Fibroblast of lung (primary cell): ENCODE measurements at regions not wholly inside any gene's neighbourhood (a gene's known extent, or its start where the extent isn't known, plus 50 kb on each side); places are given as distances from the start of the nearest gene placed in this dataset.

ENCODE experiments used
- DNase-seq, 2 donors: peaks; one replicate each; pipeline versions ENCODE4 v3.0.0 to v3.0.0-alpha.2; 2010; ENCODE audit warnings: low read depth in 2 of 2
- H2AFZ ChIP-seq: 2 replicates; pipeline ENCODE4 v1.5.1; 2012; ENCODE audit warnings: low read length, control low read depth, inconsistent platforms
- H3K27ac ChIP-seq: 2 replicates; pipeline ENCODE4 v1.5.1; 2011; ENCODE audit warnings: low read length, control low read depth; ENCODE audit not compliant: insufficient read depth
- H3K27me3 ChIP-seq: 2 replicates; pipeline ENCODE4 v1.5.1; 2011; ENCODE audit warnings: mild to moderate bottlenecking, low read length; ENCODE audit not compliant: control insufficient read depth, insufficient read depth
- H3K36me3 ChIP-seq: 2 replicates; pipeline ENCODE4 v1.5.1; 2011; ENCODE audit warnings: low read length; ENCODE audit not compliant: control insufficient read depth, insufficient read depth
- H3K4me1 ChIP-seq: 2 replicates; pipeline ENCODE4 v1.5.1; 2011; ENCODE audit warnings: low read length; ENCODE audit not compliant: control insufficient read depth, insufficient read depth; ENCODE audit errors: extremely low read depth
- H3K4me2 ChIP-seq: 2 replicates; pipeline ENCODE4 v1.5.1; 2011; ENCODE audit warnings: low read length, control low read depth; ENCODE audit not compliant: insufficient read depth; ENCODE audit errors: extremely low read depth
- H3K4me3 ChIP-seq, 4 experiments: fragments of 200-600 bp in 1 of 4; sonication (generic) in 1 of 4; replicated peaks in 1 of 4; 2 replicates each; pipeline ENCODE4 v1.5.1; 2011 to 2016; ENCODE audit warnings: low read length in 4 of 4, low read depth in 3 of 4, mild to moderate bottlenecking in 3 of 4, control low read depth in 2 of 4, inconsistent platforms in 1 of 4, mixed read lengths in 1 of 4; ENCODE audit not compliant: insufficient read depth in 1 of 4; ENCODE audit errors: control extremely low read depth in 1 of 4
- H3K79me2 ChIP-seq: 2 replicates; pipeline ENCODE4 v1.5.1; 2012; ENCODE audit warnings: mild to moderate bottlenecking, low read length, inconsistent platforms; ENCODE audit not compliant: control insufficient read depth, insufficient read depth
- H3K9ac ChIP-seq: 2 replicates; pipeline ENCODE4 v1.5.1; 2011; ENCODE audit warnings: mild to moderate bottlenecking, low read length, control low read depth; ENCODE audit not compliant: insufficient read depth
- H3K9me3 ChIP-seq: 2 replicates; pipeline ENCODE4 v1.5.1; 2012; ENCODE audit warnings: low read depth, low read length; ENCODE audit not compliant: control insufficient read depth, insufficient read depth
- H4K20me1 ChIP-seq: 2 replicates; pipeline ENCODE4 v1.5.1; 2011; ENCODE audit warnings: low read length; ENCODE audit not compliant: control insufficient read depth, insufficient read depth; ENCODE audit errors: extremely low read depth
- CTCF ChIP-seq, 2 donors: IDR thresholded peaks in 1 of 2; conservative IDR thresholded peaks in 1 of 2; 1 replicate in 1 of 2; 2 replicates in 1 of 2; pipeline ENCODE4 v1.5.1; 2011 to 2012; ENCODE audit warnings: low read length in 2 of 2, control low read depth in 1 of 2, inconsistent platforms in 1 of 2, low read depth in 1 of 2, mild to moderate bottlenecking in 1 of 2
- EZH2 ChIP-seq: IDR thresholded peaks from 2 replicates; pipeline ENCODE4 v1.5.1; 2012; ENCODE audit warnings: low read length, control low read depth, mild to moderate bottlenecking; ENCODE audit errors: missing control alignments

- TF ChIP-seq EZH2 (no peak), CTCF (conservative IDR thresholded peaks at IDR 0.05 in 1 of 2, IDR thresholded peaks at IDR 0.05 in 1 of 2; ENCODE audit: low read depth in 1 of 2, low read length in 2 of 2) (no peak)
- Histone ChIP-seq H3K79me2 (no peaks in the 10 kb centered on the region), H3K4me3 (no peak overlapping the region), H3K9ac (no peak overlapping the region), H3K36me3 (no peaks in the 10 kb centered on the region), H3K9me3 (no peaks in the 10 kb centered on the region), H4K20me1 (no peaks in the 10 kb centered on the region), H3K27ac (no peak overlapping the region), H3K4me2 (no peak overlapping the region), H3K4me1 (no peaks in the 10 kb centered on the region), H3K27me3 (peaks cover 12% of the 10 kb centered on the region), H2AFZ (no peak overlapping the region)
- DNase-seq = no peak
Measured at GRCh38 chr14:49492151-49492550, 94.0 kb downstream of the RPS29 start.

GRCh38 chr14:49489341-49489740 lies 96.8 kb downstream of the RPS29 start:
- Histone ChIP-seq H3K4me1 (no peaks in the 10 kb centered on the region), H2AFZ (no peak overlapping the region), H3K4me2 (no peak overlapping the region), H3K4me3 (no peak overlapping the region), H4K20me1 (no peaks in the 10 kb centered on the region), H3K9me3 (no peaks in the 10 kb centered on the region), H3K27me3 (peaks cover 4% of the 10 kb centered on the region), H3K27ac (no peak overlapping the region), H3K9ac (no peak overlapping the region), H3K79me2 (no peaks in the 10 kb centered on the region), H3K36me3 (no peaks in the 10 kb centered on the region)
- TF ChIP-seq CTCF (conservative IDR thresholded peaks at IDR 0.05 in 1 of 2, IDR thresholded peaks at IDR 0.05 in 1 of 2; ENCODE audit: low read depth in 1 of 2, low read length in 2 of 2) (no peak), EZH2 (no peak)
- DNase-seq = no peak

- TF ChIP-seq CTCF (conservative IDR thresholded peaks at IDR 0.05 in 1 of 2, IDR thresholded peaks at IDR 0.05 in 1 of 2; ENCODE audit: low read depth in 1 of 2, low read length in 2 of 2) (no peak), EZH2 (no peak)
- no peaks in the 10 kb centered on the region for H4K20me1 ChIP-seq
- H3K79me2 ChIP-seq = no peaks in the 10 kb centered on the region
- no peaks in the 10 kb centered on the region for H3K4me1 ChIP-seq
- no peak overlapping the region for H3K27ac ChIP-seq
- no peak for DNase-seq
- H3K4me3 ChIP-seq = no peak overlapping the region
- H2AFZ ChIP-seq = no peak overlapping the region
- no peak overlapping the region for H3K9ac ChIP-seq
- H3K36me3 ChIP-seq = no peaks in the 10 kb centered on the region
- no peaks in the 10 kb centered on the region for H3K9me3 ChIP-seq
- peaks cover 4% of the 10 kb centered on the region for H3K27me3 ChIP-seq
- H3K4me2 ChIP-seq = no peak overlapping the region
Measured at GRCh38 chr14:49487238-49487637, 98.9 kb downstream of the RPS29 start.
